DMS53 treated with DMSO at 0.1 percent for 48 hours (cell line): ENCODE measurements at regions not wholly inside any gene's neighbourhood (a gene's known extent, or its start where the extent isn't known, plus 50 kb on each side); places are given as distances from the start of the nearest gene placed in this dataset.
A peak's percentile ranks its signal among the peaks of the same experiment; 100 is the strongest.
"Not testable (repeated sequence)": the region's sequence is repeated elsewhere in the genome, so short reads cannot be mapped to it uniquely, and the experiment has no call there.

ENCODE experiments used
- DNase-seq: peaks from one replicate; lab custom pipeline; 2025; ENCODE audit not compliant: unreplicated experiment; lab: John Stamatoyannopoulos, UW

GRCh38 chr15:31177951-31178350, 76.4 kb upstream of the TRPM1 start:
- DNase-seq, result no peak

GRCh38 chr15:31178705-31179104, 77.2 kb upstream of the TRPM1 start:
- no peak for DNase-seq

GRCh38 chr15:31179693-31180092, 78.2 kb upstream of the TRPM1 start:
- no peak for DNase-seq

- DNase-seq, result no peak
These were observed 91.8 kb upstream of the TRPM1 start for GRCh38 chr15:31193291-31193690.

GRCh38 chr15:31195871-31196270, 94.3 kb upstream of the TRPM1 start:
- DNase-seq, result no peak

GRCh38 chr15:31197497-31198414, 96.2 kb upstream of the TRPM1 start:
- DNase-seq, result no peak

GRCh38 chr15:31200735-31201151, 99.2 kb upstream of the TRPM1 start:
- DNase-seq, result no peak

- DNase-seq, result no peak
These were observed 101.4 kb upstream of the TRPM1 start for GRCh38 chr15:31202953-31203352.

- no peak for DNase-seq
These were observed 102.5 kb upstream of the TRPM1 start for GRCh38 chr15:31203999-31204398.

- no peak for DNase-seq
These were observed 105.1 kb upstream of the TRPM1 start for GRCh38 chr15:31206386-31207181.

- DNase-seq, result no peak
These were observed 105.7 kb upstream of the TRPM1 start for GRCh38 chr15:31207246-31207645.

GRCh38 chr15:31207861-31208260, 106.3 kb upstream of the TRPM1 start:
- not testable (repeated sequence) for DNase-seq

- no peak for DNase-seq
These were observed 107.3 kb upstream of the TRPM1 start for GRCh38 chr15:31208817-31209216.

GRCh38 chr15:31211353-31211752, 109.8 kb upstream of the TRPM1 start:
- no peak for DNase-seq

GRCh38 chr15:31212326-31213080, 111.0 kb upstream of the TRPM1 start:
- no peak for DNase-seq

GRCh38 chr15:31214158-31214863, 112.3 kb upstream of the KLF13 start:
- DNase-seq, result no peak

- no peak for DNase-seq
These were observed 111.7 kb upstream of the KLF13 start for GRCh38 chr15:31214864-31215489.

GRCh38 chr15:31215490-31216214, 111.0 kb upstream of the KLF13 start:
- peak; percentile 40 for DNase-seq

- DNase-seq, result no peak
These were observed 110.3 kb upstream of the KLF13 start for GRCh38 chr15:31216215-31216911.
